Medulla oblongata (tissue), 1 donor: ENCODE measurements at regions not wholly inside any gene's neighbourhood (a gene's known extent, or its start where the extent isn't known, plus 50 kb on each side); places are given as distances from the start of the nearest gene placed in this dataset.
"Not testable (repeated sequence)": the region's sequence is repeated elsewhere in the genome, so short reads cannot be mapped to it uniquely, and the experiment has no call there.

Experiments
- DNase-seq: peaks from one replicate; pipeline ENCODE4 v3.0.0-alpha.2; 2015; ENCODE audit errors: extremely low spot score

- DNase-seq, result no peak
These were observed 56.3 kb upstream of the ZNF92 start for GRCh38 chr7:65317372-65317771.

DNA sequence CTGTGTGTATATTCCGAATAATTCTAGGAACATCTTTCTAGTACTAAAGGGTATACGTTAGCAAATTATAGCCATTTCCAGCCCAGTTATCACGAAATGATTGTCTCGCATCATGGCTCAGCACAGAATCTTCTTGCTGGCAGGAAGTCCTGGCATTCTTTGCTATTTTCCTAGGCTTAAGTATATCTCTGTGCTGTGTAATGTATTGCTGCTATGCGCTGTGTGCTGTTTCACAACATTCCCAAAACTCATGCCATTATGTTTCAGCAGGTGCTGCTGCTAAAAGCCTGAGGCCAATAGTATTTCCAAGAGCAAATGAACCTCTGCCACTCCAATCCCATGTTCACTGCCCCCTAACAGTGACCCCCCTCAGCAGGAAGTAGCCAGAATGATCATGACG lies 62.9 kb upstream of the ZNF92 start:
- no peak for DNase-seq

- no peak for DNase-seq
These were observed 65.4 kb upstream of the ZNF92 start for GRCh38 chr7:65308300-65308678.

DNA sequence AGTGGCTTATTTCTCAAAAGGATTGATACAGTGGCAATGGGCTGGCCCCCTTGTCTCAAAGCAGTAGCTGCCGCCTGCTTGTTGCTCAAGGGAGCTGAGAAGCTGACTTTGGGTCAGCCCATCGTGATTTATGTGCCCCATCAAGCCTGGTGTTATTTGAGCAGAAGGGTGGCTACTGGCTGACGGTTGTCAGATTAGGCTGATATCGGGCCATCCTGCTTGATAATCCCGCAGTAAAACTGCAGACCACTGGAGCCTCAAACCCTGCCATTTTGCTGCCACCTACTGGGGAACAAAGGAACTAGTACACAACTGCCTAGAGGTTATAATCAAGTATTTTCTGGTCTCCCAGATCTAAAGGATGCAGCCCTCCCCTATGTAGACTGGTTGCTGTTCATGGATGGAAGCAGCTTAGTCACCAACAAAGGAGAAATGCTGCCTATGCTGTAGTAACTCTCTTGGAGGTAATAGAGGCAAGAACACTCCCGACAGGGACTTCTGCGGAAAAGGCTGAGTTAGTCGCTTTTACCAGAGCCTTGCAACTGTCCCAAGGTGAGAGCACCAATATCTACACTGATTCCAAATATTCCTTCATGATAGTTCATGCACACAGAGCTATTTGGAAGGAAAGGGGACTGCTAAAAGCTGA lies 65.9 kb upstream of the ZNF92 start:
- peak; percentile 77 for DNase-seq

- DNase-seq, result no peak
These were observed 69.5 kb upstream of the ZNF92 start for GRCh38 chr7:65304175-65304574.

DNA sequence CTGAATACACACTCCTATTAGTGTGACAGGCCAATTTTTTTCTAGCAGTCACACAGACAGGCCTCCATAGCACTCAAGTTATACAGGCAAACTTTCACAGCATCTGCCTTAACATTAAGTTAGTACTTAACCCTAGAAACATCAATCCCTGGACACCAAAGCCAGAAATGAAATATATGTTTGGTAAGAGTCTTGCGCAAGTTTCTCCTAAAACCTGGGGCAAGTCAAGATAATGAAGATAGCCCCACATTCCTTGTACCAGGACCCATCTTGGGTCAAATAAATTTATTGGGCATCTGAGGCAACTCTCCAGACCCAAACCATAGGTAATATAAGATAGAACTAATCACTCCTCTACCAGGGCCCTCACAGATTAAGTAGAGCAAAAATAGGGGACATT lies 70.8 kb upstream of the ZNF92 start:
- DNase-seq, result no peak

DNA sequence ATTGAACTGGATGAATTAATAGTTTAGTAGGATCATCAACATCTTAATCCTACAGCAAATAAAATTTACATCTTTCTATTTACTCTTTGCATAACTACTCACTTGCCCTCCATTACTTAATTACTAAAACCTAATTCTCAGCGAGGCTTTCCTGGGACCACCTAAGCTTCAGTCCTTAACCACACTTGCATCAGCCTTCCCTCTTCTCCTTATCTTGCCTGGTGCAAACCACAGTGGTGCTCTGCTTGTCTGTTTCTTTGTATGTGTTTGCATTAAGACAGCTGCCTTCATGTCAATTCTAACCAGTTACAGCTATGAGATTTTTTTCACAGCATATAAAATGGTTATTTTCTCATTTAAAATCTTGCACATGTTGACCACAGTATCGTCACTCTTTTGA lies 72.6 kb upstream of the ZNF92 start:
- no peak for DNase-seq

GRCh38 chr7:65295409-65295808 lies 78.2 kb upstream of the ZNF92 start:
- no peak for DNase-seq

DNA sequence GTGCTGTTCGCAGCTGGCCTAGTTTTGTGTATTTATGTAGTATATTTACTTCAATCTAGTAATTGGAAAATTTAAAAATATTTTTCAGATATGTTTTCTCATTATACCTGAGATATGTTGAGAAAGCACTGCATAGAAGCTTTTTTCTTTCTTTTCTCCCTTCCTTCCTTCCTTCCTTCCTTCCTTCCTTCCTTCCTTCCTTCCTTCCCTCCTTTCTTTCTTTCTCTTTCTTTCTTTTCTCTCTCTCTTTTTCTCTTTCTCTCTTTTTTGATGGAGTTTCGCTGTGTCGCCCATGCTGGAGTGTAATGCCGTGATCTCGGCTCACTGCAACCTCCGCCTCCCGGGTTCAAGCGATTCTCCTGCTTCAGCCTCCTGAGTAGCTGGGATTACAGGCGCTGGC lies 83.3 kb upstream of the ZNF92 start:
- DNase-seq, result not testable (repeated sequence)

DNA sequence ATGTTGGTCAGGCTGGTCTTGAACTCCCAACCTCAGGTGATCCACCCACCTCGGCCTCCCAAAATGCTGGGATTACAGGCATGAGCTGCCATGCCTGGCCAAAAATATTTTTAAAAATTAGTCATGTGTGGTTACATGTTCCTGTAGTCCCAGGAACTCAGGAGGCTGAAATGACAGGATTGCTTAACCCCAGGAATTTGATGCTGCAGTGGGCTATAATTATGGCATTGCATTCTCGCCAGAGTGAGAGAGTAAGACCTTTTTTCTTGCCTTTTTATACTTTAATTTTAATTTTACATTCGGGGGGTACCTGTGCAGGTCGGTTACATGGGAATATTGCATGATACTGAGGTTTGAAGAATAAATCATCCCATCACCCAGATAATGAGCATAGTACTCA lies 86.6 kb upstream of the ZNF92 start:
- DNase-seq, result no peak

GRCh38 chr7:65285906-65286864 lies 87.5 kb upstream of the ZNF92 start:
- DNase-seq, result no peak

DNA sequence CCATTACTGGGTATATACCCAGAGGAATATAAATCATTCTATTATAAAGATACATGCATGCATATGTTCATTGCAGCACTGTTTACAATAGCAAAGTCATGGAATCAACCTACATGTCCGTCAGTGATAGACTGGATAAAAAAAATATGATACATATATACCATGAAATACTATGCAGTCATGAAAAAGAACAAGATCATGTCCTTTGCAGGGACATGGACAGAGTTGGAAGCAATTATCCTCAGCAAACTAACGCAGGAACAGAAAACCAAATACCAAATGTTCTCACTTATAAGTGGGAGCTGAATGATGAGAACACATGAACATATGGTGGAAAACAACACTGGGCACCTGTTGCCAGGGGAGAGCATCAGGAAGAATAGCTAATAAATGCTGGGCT lies 88.4 kb upstream of the ZNF92 start:
- DNase-seq, result not testable (repeated sequence)

DNA sequence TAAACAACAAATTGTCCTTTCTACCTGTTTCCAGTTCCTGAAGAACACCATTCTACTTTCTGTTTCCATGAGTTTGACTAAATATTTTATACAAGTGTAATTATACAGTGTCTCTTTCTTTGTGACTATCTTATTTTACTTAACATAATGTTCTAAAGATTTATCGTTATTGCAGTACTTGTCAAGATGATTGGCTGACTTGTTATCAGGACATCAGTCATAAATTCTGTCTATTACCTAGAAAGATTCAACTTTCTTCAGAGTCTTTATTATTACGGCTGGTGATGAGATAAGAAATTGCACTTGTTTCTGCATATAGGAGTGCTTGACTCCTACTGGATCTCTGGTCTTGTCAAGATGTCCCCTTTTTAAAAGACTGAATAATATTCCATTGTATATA lies 93.9 kb upstream of the ZNF92 start:
- no peak for DNase-seq

- no peak for DNase-seq
These were observed 96.8 kb upstream of the ZNF92 start for GRCh38 chr7:65276822-65277221.

- not testable (repeated sequence) for DNase-seq
These were observed 102.2 kb upstream of the ZNF92 start for GRCh38 chr7:65271502-65271901.

GRCh38 chr7:65269150-65269856 lies 104.4 kb upstream of the ZNF92 start:
- peak; percentile 7 for DNase-seq

DNA sequence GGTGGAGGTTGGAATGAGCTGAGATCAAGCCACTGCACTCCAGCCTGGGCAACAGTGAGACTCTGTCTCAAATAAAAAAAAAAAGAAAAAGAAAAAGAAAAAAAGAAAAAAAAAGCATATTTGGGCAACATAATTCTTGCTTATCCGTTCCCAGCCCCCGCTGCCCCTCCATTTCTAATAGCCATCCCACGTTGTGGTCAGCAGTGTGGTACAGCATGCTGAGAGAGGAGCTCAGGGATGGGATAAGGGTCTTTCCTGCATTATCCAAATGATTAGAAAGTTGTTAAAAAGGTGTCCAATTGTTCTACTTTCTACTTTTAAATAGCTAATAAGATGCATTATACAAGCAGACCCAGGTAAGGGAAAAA lies 104.9 kb upstream of the ZNF92 start:
- no peak for DNase-seq

GRCh38 chr7:65265933-65266519 lies 107.6 kb upstream of the ZNF92 start:
- no peak for DNase-seq

DNA sequence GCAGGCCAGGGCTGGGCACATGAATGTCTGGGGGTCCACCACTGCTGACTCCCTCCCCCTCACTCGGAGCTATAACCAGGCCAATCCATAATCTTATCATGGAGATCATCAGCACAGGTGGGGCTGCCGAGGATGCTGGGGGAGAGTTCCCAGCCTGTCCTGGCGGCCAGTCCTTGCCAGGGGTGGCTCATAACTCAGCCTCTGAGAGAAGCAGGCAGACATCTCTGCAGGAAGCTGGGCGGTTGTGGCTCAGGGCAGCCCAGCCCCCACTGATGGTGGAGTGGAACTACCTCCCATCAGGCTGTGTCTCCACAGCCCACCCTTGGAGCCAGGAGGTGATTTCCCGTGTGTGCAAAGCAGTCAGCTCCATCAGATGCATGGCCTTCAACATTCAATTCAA lies 109.4 kb upstream of the ZNF92 start:
- DNase-seq, result no peak

DNA sequence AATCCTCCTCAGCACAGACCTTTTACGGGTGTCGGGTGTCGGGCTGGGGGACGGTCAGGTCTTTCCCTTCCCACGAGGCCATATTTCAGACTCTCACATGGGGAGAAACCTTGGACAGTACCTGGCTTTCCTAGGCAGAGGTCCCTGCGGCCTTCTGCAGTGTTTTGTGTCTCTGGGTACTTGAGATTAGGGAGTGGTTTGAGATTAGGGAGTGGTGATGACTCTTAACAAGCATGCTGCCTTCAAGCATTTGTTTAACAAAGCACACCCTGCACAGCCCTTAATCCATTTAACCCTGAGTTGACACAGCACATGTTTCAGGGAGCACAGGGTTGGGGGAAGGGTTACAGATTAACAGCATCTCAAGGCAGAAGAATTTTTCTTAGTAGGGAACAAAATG lies 113.0 kb upstream of the ZNF92 start:
- not testable (repeated sequence) for DNase-seq

DNA sequence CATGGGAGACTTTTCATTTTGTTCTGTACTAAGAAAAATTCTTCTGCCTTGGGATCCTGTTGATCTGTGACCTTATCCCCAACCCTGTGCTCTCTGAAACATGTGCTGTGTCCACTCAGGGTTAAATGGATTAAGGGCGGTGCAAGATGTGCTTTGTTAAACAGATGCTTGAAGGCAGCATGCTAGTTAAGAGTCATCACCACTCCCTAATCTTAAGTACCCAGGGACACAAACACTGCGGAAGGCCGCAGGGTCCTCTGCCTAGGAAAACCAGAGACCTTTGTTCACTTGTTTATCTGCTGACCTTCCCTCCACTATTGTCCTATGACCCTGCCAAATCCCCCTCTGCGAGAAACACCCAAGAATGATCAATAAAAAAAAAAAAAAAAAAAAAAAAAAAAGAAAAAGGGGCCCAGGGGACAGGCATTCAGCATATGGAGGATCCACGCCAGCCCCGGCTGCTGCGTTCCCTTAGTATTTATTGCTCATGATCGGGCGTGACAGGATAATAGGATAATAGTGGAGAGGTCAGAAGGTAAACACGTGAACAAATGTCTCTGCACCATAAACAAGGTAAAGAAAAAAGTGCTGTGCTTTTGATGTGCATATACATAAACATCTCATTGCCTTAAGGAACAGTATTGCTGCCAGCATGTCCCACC lies 113.7 kb upstream of the ZNF92 start:
- not testable (repeated sequence) for DNase-seq

DNA sequence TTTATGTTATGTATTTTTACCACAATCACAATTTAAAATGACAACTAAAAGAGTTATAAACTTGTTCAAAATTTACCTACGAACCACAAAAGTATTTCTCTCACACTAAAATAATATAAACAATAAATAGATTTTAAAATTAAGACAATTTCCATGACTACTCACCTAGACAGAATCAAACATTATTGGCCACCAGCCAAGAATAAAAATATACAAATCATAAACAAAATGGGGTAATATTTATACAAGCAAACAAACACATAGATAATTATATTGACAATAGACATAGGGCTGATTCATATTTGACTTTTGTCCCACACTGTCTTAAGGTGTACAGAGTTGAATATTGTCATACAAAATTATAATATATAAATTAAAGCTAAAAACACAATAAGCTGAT lies 119.6 kb upstream of the ZNF92 start:
- DNase-seq, result no peak
